SH-SY5Y (cell line): ENCODE measurements at regions not wholly inside any gene's neighbourhood (a gene's known extent, or its start where the extent isn't known, plus 50 kb on each side); places are given as distances from the start of the nearest gene placed in this dataset.

Source experiments
- GATA2 ChIP-seq: IDR thresholded peaks from 2 replicates; pipeline ENCODE4 v1.6.1; 2011; ENCODE audit warnings: mild to moderate bottlenecking, low read depth, low read length
- GATA3 ChIP-seq: IDR thresholded peaks from 2 replicates; pipeline ENCODE4 v1.6.1; 2011; ENCODE audit warnings: low read depth, mild to moderate bottlenecking, low read length, moderate library complexity

DNA sequence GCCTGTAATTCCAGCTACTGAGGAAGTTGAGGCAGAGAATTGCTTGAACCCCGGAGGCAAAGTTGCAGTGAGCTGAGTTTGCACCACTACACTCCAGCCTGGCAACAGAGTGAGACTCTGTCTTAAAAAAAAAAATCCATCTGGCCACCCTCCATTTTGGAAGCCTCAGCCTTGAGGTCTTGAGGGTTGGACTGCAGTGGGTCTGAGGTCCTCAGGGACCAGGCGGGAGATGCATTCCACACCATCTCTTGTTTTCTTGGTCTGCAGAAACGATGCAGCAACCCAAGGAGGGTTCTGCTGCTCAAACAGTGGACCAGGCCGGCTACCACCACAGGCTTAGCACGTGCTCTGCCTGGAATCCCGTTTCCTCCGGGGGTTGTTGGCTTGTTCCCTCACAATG lies 299.3 kb downstream of the FGF9 start:
- TF ChIP-seq GATA3 (no peak), GATA2 (no peak)

DNA sequence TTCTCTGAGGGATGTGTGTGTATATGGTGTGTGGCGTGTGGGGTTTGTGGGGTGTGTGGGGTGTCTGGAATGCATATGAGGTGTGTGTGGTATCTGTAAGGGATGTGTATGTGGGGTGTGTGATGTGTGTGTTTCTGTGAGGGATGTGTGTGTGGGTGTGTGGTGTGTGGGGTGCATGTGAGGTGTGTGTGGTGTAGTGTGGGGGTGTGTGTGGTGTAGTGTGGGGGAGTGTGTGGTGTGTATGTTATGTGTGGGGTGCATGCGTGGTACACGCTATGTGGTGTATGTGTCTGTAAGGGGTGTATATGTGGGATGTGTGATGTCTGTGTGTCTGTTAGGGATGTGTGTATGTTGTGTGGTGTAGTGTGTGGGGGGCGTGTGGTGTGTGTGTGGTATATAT lies 300.0 kb downstream of the FGF9 start:
- TF ChIP-seq GATA2: no peak
- TF ChIP-seq GATA3: no peak

DNA sequence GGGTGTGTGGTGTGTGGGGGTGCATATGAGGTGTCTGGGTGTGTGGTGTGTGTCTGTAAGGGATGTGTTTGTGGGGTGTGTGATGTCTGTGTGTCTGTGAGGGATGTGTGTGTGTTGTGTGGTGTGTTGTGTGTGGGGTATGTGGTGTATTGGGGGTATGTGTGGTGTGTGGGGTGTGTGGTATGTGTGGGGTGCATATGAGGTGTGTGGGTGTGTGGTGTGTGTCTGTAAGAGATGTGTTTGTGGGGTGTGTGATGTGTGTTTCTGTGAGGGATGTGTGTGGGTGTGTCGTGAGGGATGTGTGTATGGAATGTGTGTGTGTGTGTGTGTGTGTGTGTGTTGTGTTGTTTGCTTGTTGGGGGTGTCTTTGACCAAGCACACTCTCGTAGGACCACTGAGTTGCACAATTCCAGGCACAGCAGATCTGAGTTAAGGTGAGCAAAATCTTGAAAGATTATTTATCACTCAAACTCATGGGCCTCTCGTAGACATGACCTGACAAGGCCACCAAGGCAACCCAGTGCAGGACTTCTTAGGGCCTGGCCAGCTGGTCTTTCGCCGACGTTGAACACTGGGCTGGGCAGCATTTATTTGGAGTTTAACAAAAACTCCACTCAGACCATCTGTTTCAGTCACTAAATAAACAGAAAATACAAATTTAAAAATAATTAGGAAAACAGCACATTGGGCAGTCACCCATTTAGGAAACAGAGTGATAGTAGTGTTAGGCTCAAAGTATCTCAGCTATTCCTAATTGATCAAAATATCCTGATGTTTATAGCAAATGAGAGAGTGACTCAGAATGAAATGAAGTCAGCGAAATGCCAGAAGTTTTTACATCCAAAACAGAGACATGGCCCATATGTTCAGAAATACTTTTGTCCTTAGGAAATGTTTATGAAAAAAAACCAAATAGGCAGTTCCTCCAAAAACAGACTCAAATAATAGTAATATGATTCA lies 301.1 kb downstream of the FGF9 start:
- no peak for TF ChIP-seq GATA2
- no peak for TF ChIP-seq GATA3

DNA sequence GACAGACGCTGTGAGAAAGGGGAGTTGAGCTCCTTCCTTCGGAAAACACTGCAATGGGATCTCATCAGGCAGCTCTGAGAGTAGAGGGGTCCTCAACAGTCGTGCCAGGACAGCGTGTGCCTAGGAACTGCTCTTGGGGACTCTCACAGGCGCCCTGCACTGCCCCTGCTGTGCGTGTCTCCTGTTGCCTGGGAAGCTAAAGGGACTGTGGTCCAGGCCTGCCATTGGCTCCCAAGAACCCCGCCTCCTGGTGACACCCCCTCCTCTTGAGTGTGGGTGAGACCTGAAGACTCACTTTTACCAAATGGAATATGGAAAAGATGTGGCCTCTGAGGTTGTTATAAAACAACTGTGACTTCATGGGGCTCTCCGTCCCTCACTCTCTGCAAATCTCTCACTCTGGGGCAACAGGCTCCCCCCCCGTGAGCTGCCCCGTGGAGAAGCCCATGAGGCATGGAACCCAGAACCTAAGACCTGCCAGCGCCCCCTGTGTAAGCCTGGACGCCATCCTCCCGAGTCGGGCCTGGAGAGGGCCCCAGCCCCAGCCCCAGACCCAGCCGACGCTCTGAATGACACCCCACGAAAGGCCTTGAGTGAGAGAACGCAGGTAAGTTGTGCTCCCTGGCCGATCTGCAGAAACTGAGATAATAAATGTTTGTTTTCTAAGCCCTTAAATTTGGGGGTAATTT lies 302.7 kb downstream of the FGF9 start:
- TF ChIP-seq GATA3: no peak
- no peak for TF ChIP-seq GATA2

DNA sequence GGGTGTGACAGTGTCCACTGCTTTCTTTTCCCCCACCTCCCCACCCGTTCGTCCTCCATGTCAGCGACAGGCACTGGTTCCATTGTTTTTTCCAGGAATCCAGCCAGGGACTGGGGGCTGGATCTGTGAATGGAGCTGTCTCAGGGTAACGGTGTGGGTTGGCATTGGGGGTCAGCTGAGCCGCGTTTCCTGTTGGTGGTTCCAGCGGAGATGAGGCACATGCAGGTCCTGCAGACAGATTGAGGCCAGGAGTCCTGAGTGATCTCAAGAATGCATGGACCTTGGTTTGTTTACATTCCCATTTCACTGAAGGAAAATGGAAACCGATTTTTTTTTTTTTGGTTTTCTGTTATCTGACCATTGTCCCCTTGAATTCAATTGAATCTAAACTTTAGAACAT lies 303.9 kb downstream of the FGF9 start:
- TF ChIP-seq GATA3 (no peak), GATA2 (no peak)

DNA sequence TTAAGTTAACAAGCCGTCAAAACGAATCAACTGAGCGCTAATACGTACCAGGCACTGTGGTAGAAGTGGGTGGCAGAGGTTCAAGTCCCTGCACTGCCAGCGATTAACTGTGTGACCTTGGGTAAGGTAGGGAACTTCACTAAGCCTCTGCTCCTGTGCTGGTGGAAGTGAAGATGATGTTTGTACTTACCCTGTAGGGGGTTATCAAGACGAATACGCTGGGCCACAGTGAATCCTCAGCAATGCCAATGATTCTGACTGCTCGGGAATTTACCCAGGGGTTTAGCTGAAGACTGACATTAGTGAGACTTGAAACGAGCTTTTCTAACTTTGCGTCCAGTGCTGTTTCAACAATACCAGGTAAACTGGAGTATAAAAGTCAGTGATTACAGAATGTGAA lies 305.3 kb downstream of the FGF9 start:
- no peak for TF ChIP-seq GATA3
- TF ChIP-seq GATA2: no peak

DNA sequence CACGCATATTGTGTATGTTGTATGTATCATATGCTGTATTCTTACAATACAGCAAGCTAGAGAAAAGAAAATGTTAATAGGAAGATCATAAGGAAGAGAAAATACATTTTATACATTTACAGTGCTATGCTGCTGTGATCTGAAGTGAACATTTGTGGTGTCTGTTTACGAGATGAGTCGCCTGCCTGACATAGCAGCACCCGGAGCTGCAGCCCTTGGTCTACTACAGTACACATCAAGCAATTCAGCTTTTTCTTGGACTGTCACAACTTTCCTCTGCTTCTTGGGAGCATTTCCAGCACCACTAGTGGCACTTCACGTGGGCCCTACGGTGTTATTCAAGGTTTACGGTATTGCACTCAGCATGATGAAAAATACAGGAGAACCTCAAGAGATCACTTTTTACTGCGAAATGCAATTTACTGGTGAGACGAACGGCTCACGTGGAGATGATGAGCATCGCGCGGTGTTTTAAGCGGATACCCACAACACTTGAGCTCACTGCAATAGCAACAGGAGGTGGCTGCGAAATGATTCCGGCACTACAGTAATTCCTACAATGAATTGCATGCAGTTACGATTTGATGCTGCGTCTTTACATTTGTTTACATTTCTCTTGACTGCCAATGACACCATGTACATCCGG lies 308.4 kb downstream of the FGF9 start:
- TF ChIP-seq GATA3 (no peak), GATA2 (no peak)

DNA sequence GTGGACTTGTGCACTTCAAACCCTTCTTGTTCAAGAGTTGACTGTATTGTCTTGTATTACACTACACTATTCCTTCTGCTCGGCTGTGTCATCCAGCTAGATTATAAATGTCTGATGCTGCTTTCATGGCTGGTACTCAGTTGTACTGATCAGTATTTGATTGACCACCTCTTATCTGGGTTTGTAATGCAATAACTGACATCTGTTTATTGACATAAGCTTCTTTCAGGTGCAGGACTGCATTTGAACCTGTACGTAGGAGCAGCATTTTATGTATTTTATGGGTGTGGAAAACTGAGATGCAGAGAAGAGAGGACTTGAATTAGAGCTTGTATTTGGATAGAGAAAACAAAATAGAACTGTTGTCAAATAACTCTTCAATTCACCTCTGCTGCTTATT lies 309.2 kb downstream of the FGF9 start:
- TF ChIP-seq GATA3: no peak
- TF ChIP-seq GATA2: no peak

DNA sequence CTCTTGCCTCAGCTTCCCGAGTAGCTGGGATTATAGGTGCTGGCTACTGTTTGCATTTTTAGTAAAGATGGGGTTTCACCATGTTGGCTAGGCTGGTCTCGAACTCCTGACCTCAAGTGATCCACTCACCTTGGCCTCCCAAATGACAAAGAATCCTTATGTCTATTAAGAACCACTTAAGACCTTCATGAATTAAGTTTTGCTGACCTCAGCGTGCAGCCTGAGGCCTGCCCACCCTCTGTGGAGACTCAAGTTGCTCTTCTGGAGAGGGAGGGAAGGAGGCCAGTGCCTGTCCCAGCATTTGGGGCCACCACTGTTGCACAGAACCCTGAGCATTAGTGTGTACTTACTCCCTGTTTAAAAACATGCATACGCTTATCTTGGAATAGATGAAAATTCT lies 313.3 kb downstream of the FGF9 start:
- TF ChIP-seq GATA3: no peak
- no peak for TF ChIP-seq GATA2

DNA sequence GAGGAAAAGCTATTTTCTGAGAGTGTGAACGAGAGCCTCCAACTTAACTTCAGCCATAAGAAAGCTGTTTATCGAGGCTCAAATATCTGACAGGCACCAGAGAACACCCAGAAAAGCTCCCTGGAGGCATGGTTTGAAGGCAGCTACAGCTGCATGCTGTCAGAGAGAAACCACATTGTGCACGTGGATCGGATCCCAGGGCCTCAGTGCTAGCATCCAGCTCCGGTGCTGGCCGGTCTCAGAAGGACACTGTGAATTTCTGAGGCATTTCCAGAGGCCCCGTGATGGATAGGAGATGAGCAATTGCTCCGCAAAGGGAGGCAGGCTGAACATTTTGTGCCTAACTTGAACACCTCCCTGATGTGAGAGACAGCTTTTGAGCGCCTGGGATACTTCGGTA lies 315.7 kb downstream of the FGF9 start:
- no peak for TF ChIP-seq GATA2
- no peak for TF ChIP-seq GATA3

DNA sequence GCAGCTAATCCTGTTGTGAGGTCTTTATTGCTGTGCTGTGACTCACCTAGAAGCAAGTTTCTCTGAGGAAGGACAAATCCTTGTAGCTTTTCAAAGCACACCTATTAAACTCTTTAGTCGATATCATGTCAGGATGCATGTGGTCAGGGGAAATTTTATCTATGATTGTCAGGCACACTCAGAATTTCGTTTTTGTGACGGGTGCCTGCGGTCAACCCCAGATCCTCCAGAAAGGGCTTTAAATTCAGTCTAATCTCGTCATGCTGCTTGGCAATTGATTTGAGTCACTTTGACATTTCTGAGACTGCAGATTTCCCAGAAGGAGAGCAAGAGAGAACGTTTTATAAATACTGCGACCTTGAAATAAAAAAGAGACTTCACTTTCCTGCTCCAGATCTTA lies 316.9 kb downstream of the FGF9 start:
- no peak for TF ChIP-seq GATA2
- TF ChIP-seq GATA3: no peak

DNA sequence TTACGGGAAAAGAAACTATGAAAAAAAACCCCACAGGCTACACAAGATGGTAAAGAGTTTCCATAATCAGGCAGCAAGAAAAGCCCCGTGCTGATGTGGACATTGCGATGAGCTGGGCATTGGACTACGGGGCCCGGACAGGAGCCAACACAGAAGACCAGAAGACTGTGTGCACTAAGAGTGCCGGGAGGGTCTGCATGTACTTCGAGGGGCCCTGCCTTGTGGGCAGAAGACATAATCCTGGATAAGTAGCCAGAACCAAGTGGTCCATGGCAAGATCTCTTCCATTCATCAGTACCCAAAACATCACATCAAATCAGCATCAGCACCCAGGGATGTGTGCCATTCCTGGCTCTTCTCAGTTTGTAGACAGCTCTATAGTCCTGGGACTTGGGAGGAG lies 317.8 kb downstream of the FGF9 start:
- no peak for TF ChIP-seq GATA3
- TF ChIP-seq GATA2: no peak

DNA sequence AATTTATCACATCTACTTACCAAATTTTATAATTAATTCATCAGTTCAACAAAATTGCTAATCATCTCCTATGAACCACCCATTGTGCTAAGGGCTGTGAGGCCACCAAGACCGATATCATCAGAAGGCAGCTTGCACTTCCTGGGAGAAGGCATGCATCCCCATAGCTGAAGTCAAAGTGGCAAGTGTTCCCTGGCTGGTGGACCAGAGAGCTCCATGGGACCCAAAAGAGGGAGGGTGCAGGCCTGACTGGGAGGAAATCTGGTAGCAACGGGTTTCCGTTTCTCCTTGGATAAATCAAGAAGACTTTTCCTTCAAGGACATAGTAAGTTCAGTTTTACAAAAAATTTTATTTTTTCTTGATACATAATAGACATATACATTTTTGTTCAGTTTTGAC lies 325.2 kb downstream of the FGF9 start:
- TF ChIP-seq GATA2: no peak
- TF ChIP-seq GATA3: no peak

DNA sequence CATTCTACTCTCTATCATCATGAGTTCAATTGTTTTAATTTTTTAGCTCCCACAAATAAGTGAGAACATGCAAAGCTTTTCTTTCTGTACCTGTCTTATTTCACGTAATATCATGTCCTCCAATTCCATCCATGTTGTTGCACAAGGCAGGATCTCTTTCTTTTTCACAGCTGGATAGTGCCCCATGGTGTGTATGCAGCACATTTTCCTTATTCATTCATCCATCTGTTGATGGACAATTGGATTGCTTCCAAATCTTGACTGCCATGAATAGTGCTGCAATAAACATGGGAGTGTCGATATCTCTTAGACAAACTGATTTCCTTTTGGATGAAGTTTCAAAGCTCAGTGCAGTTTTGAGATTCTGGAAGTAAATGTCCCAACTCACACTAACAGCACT lies 326.9 kb downstream of the FGF9 start:
- no peak for TF ChIP-seq GATA3
- no peak for TF ChIP-seq GATA2
